ENCODE measurements at regions not wholly inside any gene's neighbourhood (a gene's known extent, or its start where the extent isn't known, plus 50 kb on each side); places are given as distances from the start of the nearest gene placed in this dataset.
A peak's percentile ranks its signal among the peaks of the same experiment; 100 is the strongest.
"Not testable (repeated sequence)": the region's sequence is repeated elsewhere in the genome, so short reads cannot be mapped to it uniquely, and the experiment has no call there.

GRCh38 chr9:96064826-96065481, 189.5 kb downstream of the ERCC6L2 start:
- DNase-seq (ENCODE audit: low read depth in 2 of 2): no peak

DNA sequence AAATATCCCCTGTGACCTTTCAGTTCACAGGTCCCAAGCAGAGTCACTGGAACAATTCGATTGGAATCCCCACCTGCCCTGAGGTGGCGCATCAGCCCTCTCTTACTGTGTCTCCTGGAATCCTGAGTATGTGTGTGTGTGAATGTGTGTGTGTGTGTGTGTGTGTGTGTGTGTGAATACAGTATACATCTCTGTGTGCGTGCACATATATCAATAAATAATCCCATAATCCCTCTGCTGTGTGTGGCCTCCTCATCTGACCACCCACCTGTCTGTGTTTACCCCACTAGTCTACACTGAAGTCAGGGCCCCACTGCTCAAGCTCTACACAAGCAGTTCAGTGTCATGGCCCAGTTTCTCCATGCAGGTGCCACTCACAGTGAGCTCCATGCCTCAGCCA, 187.4 kb downstream of the ERCC6L2 start:
- no peak for DNase-seq (ENCODE audit: low read depth in 2 of 2)

DNA sequence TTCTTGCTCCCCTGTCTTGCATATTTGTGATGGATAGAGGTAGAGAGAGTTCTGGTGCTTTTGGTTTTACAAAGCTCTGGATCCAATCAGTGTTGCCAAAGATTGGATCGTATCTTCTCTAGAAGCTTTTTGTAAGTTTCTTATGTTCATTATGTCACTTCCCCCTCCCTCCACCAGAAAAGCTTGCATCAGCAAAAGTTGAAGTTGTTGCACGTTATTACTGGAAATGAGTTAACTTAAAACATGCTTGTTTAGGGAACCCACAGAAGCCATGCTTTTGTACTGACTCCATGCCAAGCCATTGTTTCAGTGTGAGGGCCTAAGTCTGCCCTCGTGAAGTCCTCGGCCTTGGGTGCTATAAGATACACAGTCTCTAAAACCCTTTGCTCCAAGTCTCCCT, 186.5 kb downstream of the ERCC6L2 start:
- DNase-seq (ENCODE audit: low read depth in 2 of 2): no peak

DNA sequence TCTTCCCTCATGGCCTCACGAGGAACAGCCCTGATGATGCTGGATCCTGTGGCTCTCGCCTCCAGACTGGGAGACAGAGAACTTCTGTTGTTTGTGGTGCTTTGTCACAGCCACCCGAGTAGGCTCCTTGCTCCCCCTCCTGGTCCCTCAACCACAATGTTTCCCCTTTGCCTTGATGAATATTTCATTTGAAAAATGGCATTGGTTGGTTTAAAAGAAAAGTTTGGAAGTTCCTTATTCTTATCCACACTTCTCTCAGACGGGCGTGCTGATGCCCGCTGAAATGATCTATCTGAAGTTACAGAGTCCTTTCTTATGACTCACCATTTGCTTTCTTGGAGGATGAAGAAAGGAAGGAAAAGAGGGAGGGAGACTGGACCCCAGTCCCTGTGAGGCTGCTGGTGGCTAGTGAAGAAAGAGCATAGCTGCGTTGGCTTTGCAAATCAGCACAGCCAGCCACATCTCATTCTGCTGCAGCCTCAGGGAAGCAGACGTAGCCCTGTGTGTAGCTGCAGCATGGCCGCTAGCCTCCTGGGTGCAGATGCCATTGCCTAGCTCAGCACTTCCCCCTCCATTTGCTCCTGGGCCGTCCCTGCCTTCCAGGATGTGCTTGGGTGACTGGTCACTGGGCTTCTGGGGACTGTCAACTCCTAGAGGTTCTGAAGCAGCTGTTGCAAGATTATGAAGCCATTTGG, 185.9 kb downstream of the ERCC6L2 start:
- peak in 1 of 2 donors; percentile 23 for DNase-seq (ENCODE audit: low read depth in 2 of 2)

- DNase-seq (ENCODE audit: low read depth in 2 of 2): no peak
These were observed 182.7 kb downstream of the ERCC6L2 start for GRCh38 chr9:96058218-96058617.

GRCh38 chr9:96057155-96057554, 181.7 kb downstream of the ERCC6L2 start:
- no peak for DNase-seq (ENCODE audit: low read depth in 2 of 2)

DNA sequence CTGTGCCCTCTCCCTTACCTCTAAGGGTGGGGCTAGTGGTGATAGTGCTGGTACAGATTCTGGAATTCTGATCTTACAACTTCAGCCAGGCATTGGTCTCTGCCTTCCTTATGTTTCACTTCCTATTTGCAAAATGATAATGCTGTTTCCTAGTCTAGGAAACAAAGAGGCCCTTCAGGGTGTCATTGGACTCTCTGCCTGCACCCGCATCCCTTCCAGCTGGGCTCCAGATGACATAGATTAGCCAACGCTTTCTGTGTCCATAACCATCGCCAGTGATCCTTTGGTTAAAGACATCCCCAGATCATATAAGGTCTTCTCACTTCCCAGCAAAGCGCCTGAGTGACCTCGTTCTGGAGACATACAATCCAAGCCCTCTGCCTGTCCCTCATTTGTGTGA, 180.7 kb downstream of the ERCC6L2 start:
- DNase-seq (ENCODE audit: low read depth in 2 of 2): no peak

DNA sequence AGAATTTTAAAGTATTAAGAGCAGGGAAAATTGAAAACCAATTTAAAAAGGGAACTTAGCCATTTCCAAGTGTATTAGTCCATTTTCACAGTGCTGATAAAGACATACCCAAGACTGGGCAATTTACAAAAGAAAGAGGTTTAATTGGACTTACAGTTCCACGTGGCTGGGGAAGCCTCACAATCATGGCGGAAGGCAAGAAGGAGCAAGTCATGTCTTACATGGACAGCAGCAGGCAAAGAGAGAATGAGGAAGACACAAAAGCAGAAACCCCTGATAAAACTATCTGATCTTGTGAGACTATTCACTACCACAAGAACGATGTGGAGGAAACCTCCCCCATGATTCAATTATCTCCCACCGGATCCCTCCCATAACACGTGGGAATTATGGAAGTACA, 178.8 kb downstream of the ERCC6L2 start:
- DNase-seq (ENCODE audit: low read depth in 2 of 2): not testable (repeated sequence)

- DNase-seq (ENCODE audit: low read depth in 2 of 2): no peak
These were observed 177.2 kb downstream of the ERCC6L2 start for GRCh38 chr9:96052686-96053085.

GRCh38 chr9:96051423-96051822, 175.9 kb downstream of the ERCC6L2 start:
- DNase-seq (ENCODE audit: low read depth in 2 of 2): no peak

DNA sequence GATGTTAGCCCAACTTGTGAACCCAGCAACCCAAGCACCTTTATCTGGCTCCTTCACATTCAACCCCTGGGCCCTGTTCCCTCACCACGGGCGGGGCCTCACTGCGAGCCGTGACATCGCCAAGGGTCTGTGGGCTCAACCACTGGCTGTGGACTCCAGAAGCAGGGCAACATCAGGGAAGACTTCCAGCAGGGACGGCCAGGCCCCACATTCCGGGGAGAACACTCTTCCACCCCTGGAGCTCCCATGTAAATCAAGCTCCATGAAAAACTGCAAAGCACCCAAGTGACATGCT, 175.3 kb downstream of the ERCC6L2 start:
- no peak for DNase-seq (ENCODE audit: low read depth in 2 of 2)

GRCh38 chr9:96050048-96050860, 174.8 kb downstream of the ERCC6L2 start:
- DNase-seq (ENCODE audit: low read depth in 2 of 2): no peak

DNA sequence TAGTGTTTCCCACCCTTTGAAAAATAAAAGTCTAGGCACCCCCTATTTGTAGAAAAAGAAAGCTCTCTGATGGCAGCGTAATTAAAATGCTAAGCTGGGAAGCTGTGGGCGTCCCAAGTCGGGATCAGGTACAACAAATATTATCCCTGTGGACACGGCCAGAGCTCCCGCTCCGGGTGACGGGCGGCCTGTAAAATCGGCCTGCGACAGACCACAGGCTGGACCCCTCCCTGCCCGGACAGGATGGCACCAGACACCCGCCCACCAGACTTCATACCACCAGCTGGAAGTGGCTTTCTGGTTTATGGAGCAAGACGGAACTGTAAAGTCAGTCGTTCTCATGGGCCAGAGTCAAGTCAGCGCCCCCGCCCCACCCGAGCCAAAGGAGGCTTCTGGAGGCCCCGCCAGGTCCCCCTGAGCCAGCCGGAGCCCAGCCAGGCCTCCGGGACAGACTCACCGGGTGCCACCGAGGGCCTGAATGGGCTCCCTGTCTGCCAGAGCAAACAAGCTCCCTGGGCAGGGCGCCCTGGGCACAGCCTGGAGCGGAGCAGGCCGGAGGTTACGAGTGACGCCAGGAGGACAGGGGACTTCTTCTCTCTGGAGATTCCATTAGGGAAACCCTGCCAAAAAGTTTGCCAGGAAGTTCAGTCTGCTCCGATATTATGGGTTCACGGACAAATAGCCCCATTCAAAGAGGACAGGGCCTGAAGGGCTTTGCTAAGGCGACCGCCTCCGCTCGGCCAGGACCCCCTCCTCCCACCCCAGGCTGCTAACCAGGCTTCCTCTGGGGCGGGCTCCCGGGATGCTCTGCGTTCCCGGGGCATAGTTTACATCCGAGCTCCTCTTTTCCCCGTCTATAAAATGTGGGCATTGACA, 173.7 kb downstream of the ERCC6L2 start:
- no peak for DNase-seq (ENCODE audit: low read depth in 2 of 2)

DNA sequence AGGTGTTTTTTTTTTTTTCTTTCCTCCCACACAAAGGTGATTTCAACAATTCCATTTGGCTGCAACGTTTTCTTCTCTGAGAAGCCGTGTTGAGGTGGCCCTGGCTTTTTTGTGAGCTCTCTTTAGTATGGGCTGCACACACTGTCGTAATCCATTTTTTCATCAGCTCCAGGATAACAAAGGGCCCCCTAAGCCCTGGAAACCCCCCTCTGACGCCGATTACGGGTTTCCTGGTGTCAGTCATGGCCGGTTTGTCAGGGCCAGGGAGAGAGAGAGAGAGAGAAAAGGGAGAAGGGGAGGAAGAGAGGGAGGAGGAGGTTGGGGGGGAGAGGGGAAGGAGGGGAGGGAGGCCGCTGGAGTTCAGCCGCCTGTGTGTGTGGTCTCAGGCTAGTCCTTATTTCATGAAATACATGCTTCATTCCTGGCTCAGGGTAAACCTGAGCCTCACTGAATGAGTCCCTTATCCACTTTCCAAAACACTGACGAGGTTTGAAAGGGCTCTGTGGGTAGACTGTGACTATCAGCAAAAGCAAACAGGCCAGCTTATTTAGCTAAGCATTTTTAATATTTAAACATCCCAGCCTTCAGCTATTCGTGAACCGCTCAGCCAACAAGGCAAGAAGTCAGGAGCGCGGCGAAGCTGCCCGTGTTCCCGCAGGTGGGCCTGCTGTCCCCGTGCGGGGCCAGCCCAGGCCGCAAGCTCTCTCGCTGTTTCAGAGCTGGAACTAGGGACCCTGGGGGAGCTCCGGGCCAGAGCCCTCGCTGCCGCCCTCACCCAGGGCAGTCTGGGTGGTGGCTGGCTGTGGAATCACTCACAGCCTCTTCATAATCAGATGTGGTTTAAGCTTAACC, 172.8 kb downstream of the ERCC6L2 start:
- no peak for DNase-seq (ENCODE audit: low read depth in 2 of 2)

DNA sequence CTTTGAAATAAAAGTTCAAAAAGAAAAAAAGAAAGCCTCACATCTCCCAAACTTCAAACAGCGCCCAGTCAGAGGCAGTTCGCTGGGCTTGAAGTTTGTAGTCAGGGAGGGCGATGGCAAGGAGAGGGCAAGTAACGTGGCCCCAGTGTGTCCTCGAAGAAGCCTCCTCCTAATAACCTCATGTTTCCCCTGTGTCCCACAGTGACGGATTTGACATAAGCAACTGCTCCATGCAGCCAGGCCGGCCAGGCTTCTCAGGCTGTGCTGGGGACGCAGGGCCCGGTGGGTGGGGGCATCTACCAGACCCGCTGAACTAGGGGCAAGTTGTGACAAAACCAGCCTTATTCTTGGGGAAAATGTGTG, 172.2 kb downstream of the ERCC6L2 start:
- DNase-seq (ENCODE audit: low read depth in 2 of 2): no peak

DNA sequence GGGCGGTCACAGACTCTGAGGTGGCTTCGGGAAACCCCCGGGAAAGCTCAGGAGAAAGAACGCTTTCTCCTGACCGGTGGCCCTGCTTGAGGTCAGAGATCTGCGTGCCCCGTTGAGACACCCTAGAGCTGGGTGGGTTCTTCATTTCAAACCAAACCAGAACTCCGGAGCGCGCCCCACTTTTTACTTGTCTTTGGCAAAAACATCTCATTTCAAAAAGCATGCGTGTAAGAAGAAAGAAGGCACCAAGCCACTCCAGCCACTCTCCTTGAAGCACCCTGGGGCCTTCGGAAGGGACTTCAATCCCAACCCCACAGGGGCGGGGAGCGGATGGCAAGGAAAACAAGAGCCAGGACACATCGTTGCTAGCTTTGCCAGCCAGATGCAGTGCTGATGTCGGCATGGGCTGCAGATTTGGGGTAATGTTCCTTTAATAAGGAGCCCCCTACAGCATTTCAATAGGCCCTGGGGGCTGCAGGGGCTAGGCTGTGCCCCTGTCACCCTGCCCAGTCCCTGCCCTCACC, 171.7 kb downstream of the ERCC6L2 start:
- no peak for DNase-seq (ENCODE audit: low read depth in 2 of 2)

DNA sequence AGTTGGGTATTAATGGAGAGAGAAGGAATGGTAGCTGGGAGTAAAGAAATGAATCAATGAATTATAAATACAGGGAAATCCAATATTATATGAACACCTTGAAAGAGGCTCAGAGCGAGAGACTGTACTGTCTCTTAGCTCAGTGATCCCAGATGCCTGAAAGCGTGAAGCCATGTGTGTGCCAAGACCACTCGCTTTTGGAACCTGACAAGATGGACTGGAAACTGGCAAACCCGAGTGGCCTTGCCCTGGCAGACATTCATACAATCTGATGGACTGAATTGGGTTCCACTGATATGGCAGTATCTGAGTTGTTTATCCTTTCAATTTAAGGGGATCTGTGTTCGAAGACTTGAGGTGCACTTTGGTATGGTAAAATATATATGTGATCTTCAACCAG, 170.3 kb downstream of the ERCC6L2 start:
- no peak for DNase-seq (ENCODE audit: low read depth in 2 of 2)

- no peak for DNase-seq (ENCODE audit: low read depth in 2 of 2)
These were observed 168.9 kb downstream of the ERCC6L2 start for GRCh38 chr9:96044401-96044800.

GRCh38 chr9:96040591-96041461, 165.3 kb downstream of the ERCC6L2 start:
- no peak for DNase-seq (ENCODE audit: low read depth in 2 of 2)

DNA sequence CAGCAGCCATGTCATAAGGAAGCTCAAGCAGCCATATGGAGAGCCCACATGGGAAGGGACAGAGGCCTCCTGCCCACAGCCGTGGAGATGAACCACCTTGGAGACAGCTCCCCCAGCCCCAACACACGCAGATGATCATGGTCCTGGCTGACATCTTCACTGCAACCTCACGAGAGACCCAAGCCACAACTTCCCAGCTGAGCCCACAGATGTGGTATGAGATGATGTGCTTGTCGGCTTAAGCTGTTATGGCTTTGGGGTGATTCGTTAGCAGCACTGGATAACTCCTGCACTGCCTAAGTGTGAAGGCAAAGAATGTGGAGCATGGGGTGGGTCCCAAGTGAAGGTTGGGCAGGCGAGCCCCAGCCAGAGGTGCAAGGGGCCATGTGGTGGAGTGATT, 163.4 kb downstream of the ERCC6L2 start:
- no peak for DNase-seq (ENCODE audit: low read depth in 2 of 2)
